Mesendoderm (in vitro differentiated cells): ENCODE measurements at regions not wholly inside any gene's neighbourhood (a gene's known extent, or its start where the extent isn't known, plus 50 kb on each side); places are given as distances from the start of the nearest gene placed in this dataset.

Experiments
- DNase-seq: peaks from one replicate; pipeline ENCODE4 v3.0.0; 2013
- H2AK5ac ChIP-seq: 2 replicates; pipeline ENCODE4 v1.6.1; 2013; ENCODE audit warnings: low read length, inconsistent platforms
- H2BK120ac ChIP-seq: 2 replicates; pipeline ENCODE4 v1.6.1; 2013; ENCODE audit warnings: low read depth, mild to moderate bottlenecking, low read length, moderate library complexity, mixed read lengths
- H2BK15ac ChIP-seq: replicated peaks from 2 replicates; pipeline ENCODE4 v1.6.1; 2013; ENCODE audit warnings: low read depth, mild to moderate bottlenecking, moderate library complexity
- H2BK5ac ChIP-seq: 2 replicates; pipeline ENCODE4 v1.6.1; 2013; ENCODE audit warnings: low read length, inconsistent platforms
- H3K18ac ChIP-seq: 2 replicates; pipeline ENCODE4 v1.6.1; 2013; ENCODE audit warnings: mild to moderate bottlenecking, low read length, mixed read lengths
- H3K23ac ChIP-seq: one replicate; pipeline ENCODE4 v1.6.1; 2013; ENCODE audit warnings: low read length
- H3K27ac ChIP-seq: 2 replicates; pipeline ENCODE4 v1.5.1; 2013; ENCODE audit warnings: low read depth, mild to moderate bottlenecking, inconsistent platforms, low read length, moderate library complexity
- H3K27me3 ChIP-seq: 2 replicates; pipeline ENCODE4 v1.6.1; 2013; ENCODE audit warnings: low read length, control low read depth, mild to moderate bottlenecking, inconsistent platforms; ENCODE audit not compliant: insufficient read depth, poor library complexity
- H3K36me3 ChIP-seq: 2 replicates; pipeline ENCODE4 v1.6.1; 2013; ENCODE audit warnings: low read length, inconsistent platforms; ENCODE audit not compliant: control insufficient read depth, insufficient read depth
- H3K4ac ChIP-seq: one replicate; pipeline ENCODE4 v1.6.1; 2013; ENCODE audit warnings: low read depth, mild to moderate bottlenecking, low read length, moderate library complexity
- H3K4me1 ChIP-seq: 2 replicates; pipeline ENCODE4 v1.6.1; 2013; ENCODE audit warnings: low read depth, low read length, inconsistent platforms; ENCODE audit not compliant: control insufficient read depth
- H3K4me2 ChIP-seq: 2 replicates; pipeline ENCODE4 v1.6.1; 2013; ENCODE audit warnings: low read length
- H3K4me3 ChIP-seq: 2 replicates; pipeline ENCODE4 v1.5.1; 2013; ENCODE audit warnings: mild to moderate bottlenecking, low read length
- H3K56ac ChIP-seq: one replicate; pipeline ENCODE4 v1.6.1; 2013; ENCODE audit warnings: low read length
- H3K79me1 ChIP-seq: 2 replicates; pipeline ENCODE4 v1.6.1; 2013; ENCODE audit warnings: low read length, inconsistent platforms
- H3K79me2 ChIP-seq: 2 replicates; pipeline ENCODE4 v1.6.1; 2013; ENCODE audit warnings: mild to moderate bottlenecking, low read length; ENCODE audit not compliant: control insufficient read depth, insufficient read depth
- H3K9ac ChIP-seq: 2 replicates; pipeline ENCODE4 v1.6.1; 2013; ENCODE audit warnings: low read length, inconsistent platforms
- H4K5ac ChIP-seq: one replicate; pipeline ENCODE4 v1.6.1; 2013; ENCODE audit warnings: low read length
- H4K8ac ChIP-seq: one replicate; pipeline ENCODE4 v1.6.1; 2013; ENCODE audit warnings: low read depth, mild to moderate bottlenecking, control low read depth, low read length, moderate library complexity
- WGBS: extraction: QIAGEN DNeasy Blood & Tissue Kit; methylation state at CpG from one replicate; pipeline ENCODE4 v1.1.7; 2013; ENCODE audit warnings: low lambda C conversion rate, missing lambda C conversion rate; ENCODE audit not compliant: insufficient coverage; ENCODE audit errors: extremely low coverage; 5-methylcytosine and 5-hydroxymethylcytosine counted together

DNA sequence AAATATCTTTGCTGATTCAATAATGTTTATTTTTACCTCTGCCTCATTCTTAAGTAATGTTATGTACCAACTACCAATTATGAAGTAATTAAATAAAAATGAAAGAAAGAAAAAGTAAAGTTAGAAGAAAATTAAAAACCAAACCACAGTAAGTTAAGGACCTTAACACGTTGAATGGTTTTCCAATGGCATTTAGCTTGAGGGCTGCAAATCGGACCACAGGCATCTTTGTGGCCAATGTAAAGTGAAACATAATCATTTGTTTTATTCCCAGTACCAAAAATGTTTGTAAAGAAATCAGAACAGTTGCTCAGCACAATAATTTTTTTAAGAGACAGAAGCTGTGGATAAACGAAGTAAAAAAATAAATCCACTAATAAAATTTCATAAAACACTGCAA is 1455.5 kb upstream of the ZEB2 start:
- no peaks in the 10 kb centered on the region for H3K79me1 ChIP-seq
- no peak overlapping the region for H4K5ac ChIP-seq
- H3K27me3 ChIP-seq: no peaks in the 10 kb centered on the region
- H3K27ac ChIP-seq: no peak overlapping the region
- H3K23ac ChIP-seq: no peak overlapping the region
- no peak for DNase-seq
- no peak overlapping the region for H3K4me3 ChIP-seq
- H3K4me2 ChIP-seq: no peak overlapping the region
- no peak overlapping the region for H2BK120ac ChIP-seq
- no peak overlapping the region for H3K9ac ChIP-seq
- no peak overlapping the region for H2BK5ac ChIP-seq
- H2BK15ac ChIP-seq: no peak overlapping the region
- no peak overlapping the region for H3K4ac ChIP-seq
- H2AK5ac ChIP-seq: no peak overlapping the region
- H3K4me1 ChIP-seq: no peaks in the 10 kb centered on the region
- no peak overlapping the region for H3K18ac ChIP-seq
- WGBS: no CpG with 5 or more reads among the region's 3 CpGs
- no peak overlapping the region for H3K56ac ChIP-seq
- no peaks in the 10 kb centered on the region for H3K36me3 ChIP-seq
- no peak overlapping the region for H4K8ac ChIP-seq
- no peaks in the 10 kb centered on the region for H3K79me2 ChIP-seq

DNA sequence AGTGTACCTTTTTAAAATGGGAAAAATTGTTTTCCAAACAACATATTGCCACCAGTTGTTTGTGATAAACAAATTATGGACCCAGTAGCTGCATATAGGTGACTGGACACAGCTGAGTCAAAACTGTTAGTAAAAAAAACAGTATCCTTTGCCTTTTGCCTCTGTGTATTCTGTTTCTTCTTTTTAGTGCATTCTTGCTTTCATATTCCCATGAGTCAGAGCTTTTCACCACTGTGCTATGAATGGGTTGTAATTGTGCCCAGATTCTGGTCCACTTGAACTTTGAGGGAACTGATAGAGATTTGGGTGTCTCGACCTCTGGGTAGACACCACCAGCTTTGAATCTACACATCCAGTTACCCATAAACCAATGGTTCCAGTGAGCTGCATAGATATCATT is 1441.9 kb upstream of the ZEB2 start:
- Histone ChIP-seq H3K27me3 (no peaks in the 10 kb centered on the region), H2BK15ac (no peak overlapping the region), H2BK5ac (no peak overlapping the region), H3K23ac (no peak overlapping the region), H2BK120ac (no peak overlapping the region), H3K9ac (no peak overlapping the region), H3K36me3 (no peaks in the 10 kb centered on the region), H3K4ac (no peak overlapping the region), H3K4me3 (no peak overlapping the region), H3K18ac (no peak overlapping the region), H4K5ac (no peak overlapping the region), H3K27ac (no peak overlapping the region), H3K4me2 (no peak overlapping the region), H3K79me1 (no peaks in the 10 kb centered on the region), H4K8ac (no peak overlapping the region), H3K4me1 (no peaks in the 10 kb centered on the region), H2AK5ac (no peak overlapping the region), H3K79me2 (no peaks in the 10 kb centered on the region), H3K56ac (no peak overlapping the region)
- no CpG with 5 or more reads among the region's 1 CpG for WGBS
- DNase-seq: no peak

DNA sequence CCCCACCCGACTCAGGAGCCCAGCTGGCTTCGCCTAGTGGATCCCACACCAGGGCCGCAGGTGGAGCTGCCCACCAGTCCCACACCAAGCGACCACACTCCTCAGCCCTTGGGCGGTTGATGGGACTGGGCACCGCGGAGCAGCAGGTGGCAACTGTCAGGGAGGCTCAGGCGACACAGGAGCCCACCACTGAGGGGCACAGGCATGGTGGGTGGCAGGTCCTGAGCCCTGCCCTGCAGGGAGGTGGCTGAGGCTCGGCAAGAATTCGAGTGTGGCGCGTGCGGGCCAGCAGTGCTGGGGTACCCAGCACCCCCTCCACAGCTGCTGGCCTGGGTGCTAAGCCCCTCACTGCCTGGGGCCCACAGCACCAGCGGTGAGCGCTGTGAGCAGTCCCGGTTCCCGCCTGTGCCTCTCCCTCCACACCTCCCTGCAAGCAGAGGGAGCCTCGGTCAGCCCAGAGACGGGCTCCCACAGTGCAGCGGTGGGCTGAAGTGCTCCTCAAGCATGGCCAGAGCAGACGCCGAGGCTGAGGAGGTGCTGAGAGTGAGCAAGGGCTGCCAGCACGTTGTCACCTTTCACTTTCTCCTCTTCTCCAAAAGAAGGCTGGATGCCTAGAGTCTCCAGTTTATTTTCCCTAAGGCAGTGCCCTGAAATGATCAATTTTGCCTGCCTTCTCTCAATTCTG is 1440.7 kb upstream of the ZEB2 start:
- Histone ChIP-seq H3K4ac (no peak overlapping the region), H2BK5ac (no peak overlapping the region), H2BK120ac (no peak overlapping the region), H2AK5ac (no peak overlapping the region), H3K23ac (no peak overlapping the region), H3K4me2 (no peak overlapping the region), H4K5ac (no peak overlapping the region), H3K79me2 (no peaks in the 10 kb centered on the region), H2BK15ac (no peak overlapping the region), H3K27ac (no peak overlapping the region), H3K27me3 (no peaks in the 10 kb centered on the region), H3K4me3 (no peak overlapping the region), H4K8ac (no peak overlapping the region), H3K79me1 (no peaks in the 10 kb centered on the region), H3K56ac (no peak overlapping the region), H3K9ac (no peak overlapping the region), H3K4me1 (no peaks in the 10 kb centered on the region), H3K18ac (no peak overlapping the region), H3K36me3 (no peaks in the 10 kb centered on the region)
- no CpG with 5 or more reads among the region's 23 CpGs for WGBS
- DNase-seq: no peak

DNA sequence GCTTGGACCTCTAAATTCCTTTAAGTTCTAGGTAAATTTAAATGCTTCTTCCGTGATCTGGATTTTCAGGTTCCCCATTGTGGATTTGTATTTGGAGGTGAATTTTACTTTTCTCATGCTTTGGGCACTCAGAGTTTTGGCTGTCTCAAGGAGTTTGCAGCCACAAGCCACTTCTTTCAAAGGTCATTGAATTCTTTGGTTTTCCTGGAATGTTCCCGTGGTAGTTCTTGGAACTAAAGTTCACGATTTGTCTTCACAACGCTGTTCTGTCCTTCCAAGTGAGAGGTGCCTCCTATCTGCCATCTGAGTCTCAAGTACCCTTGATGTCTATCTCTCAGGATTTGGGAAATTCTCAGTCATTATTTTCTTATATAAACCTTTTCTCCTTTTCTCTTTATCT is 1438.7 kb upstream of the ZEB2 start:
- Histone ChIP-seq H2BK15ac (no peak overlapping the region), H3K27me3 (no peaks in the 10 kb centered on the region), H3K79me1 (no peaks in the 10 kb centered on the region), H3K4ac (no peak overlapping the region), H3K79me2 (no peaks in the 10 kb centered on the region), H3K23ac (no peak overlapping the region), H2BK120ac (no peak overlapping the region), H2AK5ac (no peak overlapping the region), H3K4me1 (no peaks in the 10 kb centered on the region), H4K8ac (no peak overlapping the region), H3K4me2 (no peak overlapping the region), H3K18ac (no peak overlapping the region), H2BK5ac (no peak overlapping the region), H4K5ac (no peak overlapping the region), H3K36me3 (no peaks in the 10 kb centered on the region), H3K56ac (no peak overlapping the region), H3K4me3 (no peak overlapping the region), H3K27ac (no peak overlapping the region), H3K9ac (no peak overlapping the region)
- DNase-seq: no peak
- no CpG with 5 or more reads among the region's 4 CpGs for WGBS

GRCh38 chr2:145957929-145958328 is 1438.0 kb upstream of the ZEB2 start:
- Histone ChIP-seq H3K4me1 (no peaks in the 10 kb centered on the region), H3K4me2 (no peak overlapping the region), H4K5ac (no peak overlapping the region), H2BK15ac (no peak overlapping the region), H3K18ac (no peak overlapping the region), H3K79me1 (no peaks in the 10 kb centered on the region), H4K8ac (no peak overlapping the region), H2BK5ac (no peak overlapping the region), H3K9ac (no peak overlapping the region), H3K79me2 (no peaks in the 10 kb centered on the region), H3K27ac (no peak overlapping the region), H3K4ac (no peak overlapping the region), H2BK120ac (no peak overlapping the region), H3K4me3 (no peak overlapping the region), H3K27me3 (no peaks in the 10 kb centered on the region), H3K56ac (no peak overlapping the region), H3K23ac (no peak overlapping the region), H3K36me3 (no peaks in the 10 kb centered on the region), H2AK5ac (no peak overlapping the region)
- no CpG with 5 or more reads among the region's 1 CpG for WGBS
- peak; percentile 4 for DNase-seq

DNA sequence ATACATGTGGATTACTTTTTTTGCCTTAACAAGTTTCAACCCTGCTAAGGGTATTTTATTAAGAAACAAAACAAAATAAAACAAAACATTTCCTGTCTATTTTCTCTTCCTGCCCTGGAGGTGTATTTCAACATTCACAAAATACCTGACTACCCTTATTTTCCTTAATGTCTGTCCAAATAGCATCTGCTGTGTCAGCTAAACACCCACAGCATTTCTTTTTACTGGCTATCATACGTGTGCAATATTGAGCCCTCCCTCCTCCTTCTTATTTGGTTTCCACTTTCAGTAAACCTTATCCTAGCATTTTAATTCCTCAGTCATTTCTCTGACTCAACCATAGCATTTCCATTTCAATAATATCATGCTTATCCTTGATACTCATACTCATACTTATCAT is 1420.0 kb upstream of the ZEB2 start:
- no peak overlapping the region for H2BK120ac ChIP-seq
- H3K4me2 ChIP-seq: no peak overlapping the region
- H3K27ac ChIP-seq: no peak overlapping the region
- H3K23ac ChIP-seq: no peak overlapping the region
- DNase-seq: no peak
- no peak overlapping the region for H2BK5ac ChIP-seq
- no peaks in the 10 kb centered on the region for H3K4me1 ChIP-seq
- H3K18ac ChIP-seq: no peak overlapping the region
- H3K4me3 ChIP-seq: no peak overlapping the region
- no peak overlapping the region for H4K5ac ChIP-seq
- no peak overlapping the region for H4K8ac ChIP-seq
- no peaks in the 10 kb centered on the region for H3K27me3 ChIP-seq
- H2AK5ac ChIP-seq: no peak overlapping the region
- no peak overlapping the region for H3K56ac ChIP-seq
- no CpG with 5 or more reads among the region's 1 CpG for WGBS
- no peak overlapping the region for H3K9ac ChIP-seq
- H2BK15ac ChIP-seq: no peak overlapping the region
- H3K36me3 ChIP-seq: no peaks in the 10 kb centered on the region
- H3K4ac ChIP-seq: no peak overlapping the region
- H3K79me1 ChIP-seq: no peaks in the 10 kb centered on the region
- H3K79me2 ChIP-seq: no peaks in the 10 kb centered on the region
